Mucosa of descending colon (tissue), 3 donors: ENCODE measurements at regions not wholly inside any gene's neighbourhood (a gene's known extent, or its start where the extent isn't known, plus 50 kb on each side); places are given as distances from the start of the nearest gene placed in this dataset.

Experiments used
- ATAC-seq: fragments of 200-7000 bp; cut with Tn5 transposase; one replicate; pipeline ENCODE4 v1.9.1; 2020; ENCODE audit warnings: mild to moderate bottlenecking, moderate library complexity
- DNase-seq, 3 donors: peaks; one replicate each; pipeline ENCODE4 v3.0.0-alpha.2; 2020
- H3K36me3 ChIP-seq: fragments of 200-600 bp; one replicate; pipeline ENCODE4 v1.8.0; 2021; ENCODE audit warnings: low read depth, mild to moderate bottlenecking
- H3K4me1 ChIP-seq: fragments of 200-600 bp; one replicate; pipeline ENCODE4 v1.8.0; 2021; ENCODE audit warnings: low read depth, mild to moderate bottlenecking
- H3K4me3 ChIP-seq: fragments of 200-600 bp; one replicate; pipeline ENCODE4 v1.8.0; 2021; ENCODE audit warnings: mild to moderate bottlenecking
- H3K9me3 ChIP-seq: fragments of 200-600 bp; one replicate; pipeline ENCODE4 v1.8.0; 2021; ENCODE audit warnings: mild to moderate bottlenecking
- CTCF ChIP-seq: fragments of 200-600 bp; IDR thresholded peaks from one replicate; pipeline ENCODE4 v1.8.0; 2022; ENCODE audit warnings: antibody characterized with exemption, mild to moderate bottlenecking
- intact Hi-C, 2 donors: fragments of 100-400 bp; cut with DNase I in 1 of 2; cut with micrococcal nuclease in 1 of 2; formaldehyde crosslinking; loops; one replicate each; pipeline versions ENCODE4 v1.11.0 to v1.11.1; 2022; cut with DNase I, micrococcal nuclease
- donor health status: DM: no; HTN: no; CAD: no; lungs with moderate emphysema.
- donor health status: DM: no; HTN: no; CAD: no.
- donor health status: DM: no; HTN: yes; CAD: no.

GRCh38 chr2:136238286-136239078 lies 120.5 kb upstream of the CXCR4 start:
- peak; percentile 77 for ATAC-seq

GRCh38 chr2:136236019-136236418 lies 118.1 kb upstream of the CXCR4 start:
- TF ChIP-seq CTCF = no peak
- Histone ChIP-seq H3K36me3 (no peaks in the 10 kb centered on the region), H3K4me1 (peaks cover 8% of the 10 kb centered on the region), H3K4me3 (no peak overlapping the region), H3K9me3 (no peaks in the 10 kb centered on the region)
- ATAC-seq (no peak), DNase-seq (no peak)
- intact Hi-C loops = no loop called here

More at GRCh38 chr2:136238286-136239078, 120.5 kb upstream of the CXCR4 start:
- H3K9me3 ChIP-seq = no peaks in the 10 kb centered on the region
- H3K4me3 ChIP-seq = no peak overlapping the region
- TF ChIP-seq CTCF = no peak
- peaks cover 10% of the 10 kb centered on the region for H3K4me1 ChIP-seq
- DNase-seq = peak in 1 of 3 donors; percentile 29
- intact Hi-C loops = no loop called here
- H3K36me3 ChIP-seq = no peaks in the 10 kb centered on the region

- no peaks in the 10 kb centered on the region for H3K9me3 ChIP-seq
- intact Hi-C loops = no loop called here
- no peak for DNase-seq
- H3K4me3 ChIP-seq = no peak overlapping the region
- peaks cover 8% of the 10 kb centered on the region for H3K4me1 ChIP-seq
- TF ChIP-seq CTCF = no peak
- no peak for ATAC-seq
- H3K36me3 ChIP-seq = no peaks in the 10 kb centered on the region
Measured at GRCh38 chr2:136235546-136235945, 117.6 kb upstream of the CXCR4 start.

- DNase-seq (no peak), ATAC-seq (no peak)
- Histone ChIP-seq H3K4me1 (peaks cover 8% of the 10 kb centered on the region), H3K9me3 (no peaks in the 10 kb centered on the region), H3K4me3 (no peak overlapping the region), H3K36me3 (no peaks in the 10 kb centered on the region)
- TF ChIP-seq CTCF = no peak
- intact Hi-C loops = no loop called here
Measured at GRCh38 chr2:136234261-136234660, 116.3 kb upstream of the CXCR4 start.

GRCh38 chr2:136233298-136233697 lies 115.3 kb upstream of the CXCR4 start:
- ATAC-seq = no peak
- no peaks in the 10 kb centered on the region for H3K36me3 ChIP-seq
- intact Hi-C loops = no loop called here
- no peak for TF ChIP-seq CTCF
- DNase-seq = no peak
- peaks cover 2% of the 10 kb centered on the region for H3K4me1 ChIP-seq
- H3K9me3 ChIP-seq = no peaks in the 10 kb centered on the region
- no peak overlapping the region for H3K4me3 ChIP-seq
